NCI-H146 treated with DMSO at 0.1 percent for 48 hours (cell line): ENCODE measurements at regions not wholly inside any gene's neighbourhood (a gene's known extent, or its start where the extent isn't known, plus 50 kb on each side); places are given as distances from the start of the nearest gene placed in this dataset.

Source experiments
- DNase-seq: peaks from one replicate; lab custom pipeline; 2025; ENCODE audit not compliant: unreplicated experiment; lab: John Stamatoyannopoulos, UW

DNA sequence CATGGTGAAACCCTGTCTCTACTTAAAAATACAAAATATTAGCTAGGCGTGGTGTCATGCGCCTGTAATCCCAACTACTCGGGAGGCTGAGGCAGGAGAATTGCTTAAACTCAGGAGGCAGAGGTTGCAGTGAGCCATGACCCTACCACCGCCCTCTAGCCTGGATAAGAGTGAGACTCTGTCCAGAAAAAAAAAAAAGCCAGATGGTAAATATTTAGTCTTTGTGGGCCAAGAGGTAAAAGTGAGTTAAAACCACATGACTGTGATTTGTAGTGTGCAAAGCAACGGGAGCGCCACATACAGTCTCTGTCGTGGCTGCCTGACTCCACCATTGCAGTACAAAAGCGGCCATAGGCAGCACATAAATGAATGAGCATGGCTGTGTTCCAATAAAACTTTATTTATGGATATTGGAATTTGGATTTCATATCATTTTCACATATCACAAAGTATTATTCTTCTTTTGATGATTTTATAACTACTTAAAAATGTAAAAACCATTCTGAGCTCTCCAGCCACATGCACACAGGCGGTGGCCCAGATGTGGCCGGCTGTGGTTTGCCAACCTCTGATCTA is 51.8 kb upstream of the CASZ1 start:
- no peak for DNase-seq

DNA sequence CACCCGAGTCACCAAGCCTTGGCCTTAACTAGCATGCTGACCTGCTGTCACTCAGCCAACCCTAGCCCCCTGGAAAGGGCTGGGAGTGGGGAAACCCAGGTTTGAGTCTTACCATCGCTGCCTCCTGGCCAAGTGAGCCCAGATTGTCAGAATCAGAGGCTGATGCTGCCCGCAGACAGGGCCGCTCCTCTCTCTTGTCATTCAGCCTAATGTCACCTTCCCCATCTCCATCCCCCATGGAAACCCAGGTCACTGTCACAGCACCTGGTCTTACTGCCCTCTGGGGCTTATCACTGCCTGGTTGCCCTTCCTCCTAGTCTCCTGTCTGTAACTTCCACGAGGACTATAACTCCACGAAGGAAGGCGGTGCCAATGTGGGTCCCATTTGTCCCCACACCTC is 53.6 kb upstream of the CASZ1 start:
- no peak for DNase-seq

DNA sequence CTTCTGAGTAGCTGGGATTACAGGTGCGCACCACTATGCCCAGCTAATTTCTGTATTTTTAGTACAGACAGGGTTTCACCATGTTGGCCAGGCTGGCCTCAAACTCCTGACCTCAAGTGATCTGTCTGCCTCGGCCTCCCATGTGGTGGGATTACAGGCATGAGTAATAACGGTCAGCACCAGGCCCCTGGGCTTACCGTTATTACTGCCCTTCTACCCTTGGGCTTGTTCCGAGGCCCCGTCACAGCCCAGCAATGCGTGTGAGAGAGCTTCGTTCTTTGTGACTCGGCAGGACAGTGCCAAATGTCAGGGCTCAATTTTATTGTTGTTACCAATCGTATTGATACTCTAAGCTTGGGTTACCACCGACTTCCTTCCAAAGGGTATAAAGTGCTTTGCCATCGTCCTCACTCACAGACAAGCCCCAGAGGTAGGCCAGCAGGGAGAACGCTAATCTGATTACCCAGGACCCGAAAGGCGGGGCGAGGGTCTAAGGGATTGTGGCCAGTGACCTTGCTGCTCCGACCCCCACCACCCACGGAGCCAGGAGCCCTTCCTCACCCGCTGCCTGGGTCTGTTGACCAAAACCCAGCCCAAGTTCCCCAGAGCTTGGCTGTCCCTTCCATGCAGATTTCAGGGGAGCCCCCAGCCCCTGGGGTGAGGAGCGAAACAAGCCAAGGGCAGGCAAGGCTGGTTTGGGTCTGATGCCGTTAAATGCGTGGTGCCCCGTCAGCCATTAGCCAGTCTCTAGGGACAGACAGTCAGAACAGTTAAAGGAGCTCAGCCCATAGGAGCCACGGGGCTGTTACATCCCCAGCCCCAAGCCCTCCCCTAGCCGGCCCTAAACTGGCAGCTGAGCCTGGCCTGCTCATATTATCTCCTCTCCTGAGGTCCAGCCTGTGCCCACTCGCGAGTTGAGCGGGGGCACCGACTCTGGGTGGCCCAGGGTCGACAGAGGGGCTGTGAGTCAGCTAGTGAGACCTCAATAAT is 54.9 kb upstream of the CASZ1 start:
- no peak for DNase-seq

DNA sequence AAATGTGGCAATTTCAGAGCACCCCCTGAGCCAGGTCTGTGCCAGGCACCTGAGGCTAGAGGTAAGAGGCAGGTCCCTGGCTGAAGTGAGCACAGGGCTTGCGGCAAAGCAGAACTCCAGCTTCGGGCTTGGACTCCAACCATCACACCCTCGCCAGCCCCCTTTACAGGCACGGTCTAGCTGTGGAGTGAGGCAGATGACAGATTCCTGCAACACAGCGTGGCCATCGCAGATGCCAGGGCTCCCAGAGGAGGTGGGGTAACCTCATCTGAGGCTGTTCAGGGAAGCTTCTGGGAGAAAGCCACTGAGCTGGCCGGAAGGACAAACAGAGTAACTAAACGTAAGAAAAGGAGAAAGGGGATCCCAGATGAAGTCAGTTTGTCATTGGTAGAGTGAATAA is 55.6 kb upstream of the CASZ1 start:
- no peak for DNase-seq

DNA sequence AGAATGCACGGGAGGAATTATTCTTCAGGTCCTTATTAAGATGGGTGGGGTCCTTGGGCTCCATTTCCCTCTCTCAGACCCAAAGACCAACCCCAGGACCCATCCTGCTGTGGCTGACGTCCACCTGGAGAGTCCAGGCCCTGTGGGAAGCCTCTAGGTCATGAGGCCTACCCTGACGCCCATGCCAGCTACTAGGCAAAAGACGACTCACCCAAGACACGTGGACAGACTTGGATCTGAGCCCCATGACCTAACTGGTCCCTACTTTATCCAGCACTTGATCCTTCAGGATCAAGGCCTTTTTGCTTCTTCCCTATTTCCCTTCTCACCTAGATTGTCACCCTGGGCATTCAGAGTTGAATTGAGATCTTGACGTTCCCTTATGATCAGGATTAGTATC is 56.0 kb upstream of the CASZ1 start:
- no peak for DNase-seq

DNA sequence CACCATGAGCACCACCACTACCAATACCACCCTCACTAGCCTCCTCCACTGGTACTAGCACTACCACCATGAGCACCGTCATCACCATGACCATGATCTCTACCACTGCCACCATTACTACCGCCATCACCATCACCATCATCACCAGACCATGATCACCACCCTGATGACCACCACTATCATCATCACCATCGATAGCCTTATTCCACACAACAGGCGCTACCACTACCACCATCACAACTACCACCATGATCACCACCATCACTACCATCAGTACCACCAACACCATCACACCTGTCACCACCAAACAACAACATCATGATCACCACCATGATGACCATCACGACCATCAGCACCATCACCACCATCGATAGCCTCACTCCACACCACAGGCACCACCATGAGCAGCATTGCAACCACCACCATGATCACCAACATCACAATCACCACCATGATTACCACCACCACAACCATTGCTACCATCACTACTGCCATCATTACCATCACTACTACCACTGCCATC is 56.6 kb upstream of the CASZ1 start:
- no peak for DNase-seq

DNA sequence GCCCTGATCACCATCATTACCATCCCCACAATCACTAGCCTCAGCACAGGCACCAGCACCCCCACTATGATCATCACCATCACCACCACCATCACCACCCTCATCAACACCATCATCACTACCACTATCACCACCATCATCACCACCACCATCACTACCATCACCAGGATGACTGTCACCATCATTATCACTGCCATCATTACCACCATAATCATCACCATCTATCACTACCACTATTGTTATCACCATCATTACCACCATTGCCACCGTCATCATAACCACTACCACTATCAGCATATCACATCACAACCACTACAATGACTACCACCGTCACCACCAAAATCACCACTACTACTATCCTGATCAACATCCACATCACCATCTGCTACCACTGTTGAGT is 57.3 kb upstream of the CASZ1 start:
- DNase-seq, result no peak

DNA sequence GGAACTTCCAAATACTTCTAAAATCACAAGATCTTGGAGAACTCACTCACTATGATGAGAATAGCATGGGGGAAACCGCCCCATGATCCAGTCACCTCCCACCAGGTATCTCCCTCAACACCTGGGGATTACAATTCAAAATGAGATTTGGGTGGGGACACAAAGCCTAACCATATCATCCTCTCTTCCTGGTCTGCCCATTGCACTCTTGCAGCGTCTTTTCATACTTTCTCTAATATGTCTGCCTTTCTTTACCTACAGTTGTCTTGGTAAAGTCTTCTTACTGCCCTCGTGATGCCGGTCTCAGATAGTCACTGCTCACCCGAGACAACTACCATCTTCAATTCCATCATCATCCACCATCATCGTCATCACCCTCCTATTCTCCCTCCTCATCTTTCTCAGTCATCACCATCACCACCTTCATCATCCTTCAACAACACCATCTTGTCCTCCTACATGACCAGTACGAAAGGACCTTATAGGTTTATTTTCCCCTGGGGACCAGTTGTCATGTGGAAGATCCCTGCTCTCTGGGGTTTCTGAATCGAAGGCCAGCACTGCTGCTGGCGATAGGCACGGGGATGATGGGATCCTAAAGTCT is 58.5 kb upstream of the CASZ1 start:
- DNase-seq, result no peak

DNA sequence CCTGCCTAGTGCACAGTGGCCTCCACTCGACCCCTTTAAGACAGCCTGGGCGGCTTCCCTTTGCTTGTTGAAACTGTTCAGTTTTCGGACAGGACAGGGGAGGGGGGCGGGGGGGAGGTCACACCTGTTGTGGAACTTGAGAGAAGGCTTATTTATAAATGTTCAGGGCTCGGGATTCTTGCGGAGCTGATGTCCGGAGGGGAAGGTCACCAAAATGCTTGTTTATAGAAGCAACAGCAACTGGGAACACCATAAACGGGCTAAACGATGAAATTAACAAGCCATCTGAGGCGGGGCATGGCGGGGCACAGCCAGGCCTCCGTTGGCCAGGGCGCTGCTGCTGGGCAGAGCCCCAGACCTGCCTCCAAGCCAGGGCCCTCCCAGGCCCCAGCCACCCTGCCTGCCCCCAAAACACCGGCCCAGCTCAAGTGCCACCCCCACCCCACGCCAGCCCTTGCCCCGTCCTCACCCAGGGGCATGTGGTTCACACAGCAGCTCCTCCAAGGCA is 59.8 kb upstream of the CASZ1 start:
- DNase-seq, result no peak

DNA sequence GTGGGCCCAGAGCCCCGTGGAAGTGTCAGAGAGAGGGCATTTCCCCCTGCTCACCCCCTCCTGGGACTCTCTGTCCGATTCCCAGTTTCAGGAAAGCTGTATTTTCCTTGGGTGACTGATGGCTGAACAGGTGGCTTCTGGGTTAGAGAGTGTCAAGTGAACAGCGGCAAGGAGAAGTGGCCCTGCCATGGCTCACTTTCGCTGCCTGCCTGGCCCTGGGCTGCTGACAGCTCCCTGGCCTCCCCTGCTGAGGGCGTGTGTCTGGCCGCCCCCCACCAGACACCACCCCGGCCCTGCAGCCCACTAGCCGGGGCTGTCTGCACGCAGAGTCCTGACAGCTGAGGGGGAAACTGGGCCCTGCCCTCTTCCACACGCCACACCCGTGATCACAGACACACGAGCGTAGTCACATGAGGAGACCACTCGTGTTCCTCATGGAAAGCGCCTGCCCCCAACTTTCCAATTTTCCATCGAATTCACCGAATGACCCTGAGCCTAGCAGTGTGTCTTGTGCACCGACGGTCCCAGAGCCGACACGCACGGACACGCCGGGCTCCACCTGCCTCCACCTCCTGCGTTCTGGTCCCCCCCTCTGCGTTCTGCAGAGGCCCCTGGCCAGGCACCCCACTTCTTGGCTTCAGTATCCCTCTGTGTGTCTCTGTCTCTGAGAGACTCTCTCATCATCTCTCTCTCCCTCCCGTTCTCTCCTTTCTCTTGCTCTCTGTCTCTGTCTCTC is 60.6 kb upstream of the CASZ1 start:
- DNase-seq, result no peak

DNA sequence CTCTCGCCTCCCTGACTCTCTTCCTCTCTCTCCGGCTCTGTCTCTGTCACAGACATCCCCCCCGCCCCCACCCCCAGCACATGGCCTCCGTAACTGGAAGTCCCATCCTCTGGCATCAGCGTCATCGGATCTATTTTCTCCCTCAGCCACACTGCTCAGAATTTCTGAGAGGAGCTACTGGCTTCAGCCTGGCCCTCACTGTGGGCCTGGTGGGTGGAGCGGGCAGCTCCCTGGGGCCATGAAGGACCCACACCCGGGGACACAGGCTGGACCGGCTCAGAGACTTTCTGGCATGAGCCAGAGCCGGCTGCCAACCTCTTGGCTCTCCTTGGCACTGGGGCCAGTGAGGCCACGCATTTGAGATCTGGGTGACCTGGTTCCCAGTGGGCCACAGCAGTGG is 61.2 kb upstream of the CASZ1 start:
- no peak for DNase-seq

DNA sequence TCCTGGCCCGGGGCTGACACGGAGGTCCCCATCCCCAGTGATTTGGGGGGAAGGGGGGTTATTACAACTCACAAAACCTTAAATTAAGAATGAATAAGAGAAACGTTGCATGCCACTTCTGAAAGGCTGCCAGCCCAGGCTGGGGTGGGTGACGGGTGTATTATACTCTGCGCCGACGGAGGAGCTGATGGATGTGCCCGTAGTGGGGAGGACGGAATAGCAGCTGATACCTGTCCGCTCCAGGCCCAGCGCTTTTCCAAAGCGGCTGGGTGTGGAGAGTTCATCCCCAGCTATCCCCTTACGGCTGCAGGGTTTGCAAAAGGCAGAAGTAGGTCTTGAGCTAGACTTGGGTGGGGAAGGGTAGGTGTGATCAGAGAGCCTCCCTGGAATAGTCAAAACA is 63.8 kb upstream of the CASZ1 start:
- no peak for DNase-seq

DNA sequence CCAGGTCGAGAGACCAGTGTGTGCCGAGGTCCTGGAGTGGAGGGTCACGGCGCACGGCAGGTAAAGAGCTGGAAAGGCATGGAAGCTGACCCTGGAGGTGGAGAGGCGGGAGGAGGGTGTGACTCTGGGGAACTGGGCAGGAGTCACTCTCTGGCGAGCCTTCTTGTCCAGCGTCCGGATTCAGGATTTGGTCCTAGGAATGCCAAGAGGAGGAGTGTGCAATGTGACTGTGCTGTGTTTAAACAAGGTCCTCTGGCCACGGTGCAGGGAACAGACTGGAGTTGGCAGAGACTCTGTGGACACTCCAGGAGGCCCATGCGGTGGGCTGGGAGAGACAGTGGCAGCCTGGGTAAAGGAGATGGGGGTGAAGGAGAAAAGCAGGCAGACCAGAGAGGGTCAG is 64.2 kb upstream of the CASZ1 start:
- DNase-seq, result no peak

DNA sequence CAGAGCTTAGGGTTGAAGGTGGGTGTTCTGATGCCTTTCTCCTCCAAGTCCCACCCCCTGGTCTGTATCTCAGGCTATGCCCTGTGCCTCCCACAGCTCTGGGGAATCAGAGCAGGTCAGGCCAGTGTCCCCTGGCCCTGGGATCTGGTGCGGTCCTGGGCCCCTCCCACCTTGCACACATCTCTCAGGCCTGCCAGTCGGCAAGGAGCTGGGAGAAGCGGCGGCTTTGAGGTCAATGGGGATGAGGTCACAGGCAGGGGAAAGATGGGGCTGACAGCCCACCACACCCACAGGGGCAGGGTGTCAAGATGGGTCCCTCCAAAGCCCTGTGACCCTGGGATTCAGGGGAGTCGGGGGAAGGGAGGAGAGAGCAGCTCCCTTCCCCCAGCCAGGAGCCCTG is 65.4 kb upstream of the CASZ1 start:
- DNase-seq, result no peak

DNA sequence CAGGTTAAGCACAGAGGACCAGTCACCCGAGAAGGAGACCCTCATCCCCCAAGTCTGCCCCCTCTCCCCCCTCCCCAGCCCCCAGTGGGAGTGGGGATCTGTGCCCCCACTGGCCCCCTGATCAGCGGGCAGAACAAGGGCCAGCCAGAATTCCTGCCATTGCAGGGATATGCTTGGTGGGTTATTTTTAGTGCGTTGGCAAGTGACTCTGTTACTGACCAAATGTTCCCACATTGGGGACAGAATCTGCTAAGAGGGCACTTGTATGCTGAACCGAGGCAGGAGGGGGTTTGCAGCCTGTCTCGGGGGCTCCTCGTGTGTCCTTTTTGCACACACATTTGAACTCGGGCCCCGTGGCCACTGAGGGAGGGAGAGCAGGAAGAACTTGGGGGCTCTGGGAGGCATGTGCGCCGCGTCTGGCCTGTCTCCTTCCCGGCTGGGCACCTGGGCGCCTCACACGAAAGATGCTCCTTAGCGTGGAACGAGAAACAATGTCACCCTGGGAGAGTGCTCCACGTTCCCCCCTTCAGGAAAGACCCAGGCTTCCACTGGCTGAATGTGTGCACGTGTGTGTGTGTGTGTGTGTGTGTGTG is 66.4 kb upstream of the CASZ1 start:
- no peak for DNase-seq

DNA sequence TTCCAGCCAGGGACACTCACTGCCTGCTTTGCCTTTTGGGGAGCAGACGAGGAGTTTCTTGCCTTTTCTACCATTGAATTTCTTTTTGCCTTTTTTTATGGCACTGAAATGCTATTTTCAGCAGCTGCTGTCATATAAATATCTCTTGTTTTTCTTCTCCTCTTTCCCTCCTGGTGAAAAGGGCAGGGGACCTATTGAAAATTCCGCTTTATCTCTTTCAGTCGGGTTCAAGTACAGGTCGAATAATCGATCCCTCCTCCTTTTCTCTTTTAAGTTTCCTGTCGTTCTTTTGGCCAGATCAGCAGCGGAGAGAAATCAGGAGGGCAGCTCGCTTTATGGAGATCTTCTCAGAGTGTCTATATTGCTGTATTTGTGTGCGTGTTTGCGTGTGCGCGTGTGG is 67.4 kb upstream of the CASZ1 start:
- DNase-seq, result no peak

DNA sequence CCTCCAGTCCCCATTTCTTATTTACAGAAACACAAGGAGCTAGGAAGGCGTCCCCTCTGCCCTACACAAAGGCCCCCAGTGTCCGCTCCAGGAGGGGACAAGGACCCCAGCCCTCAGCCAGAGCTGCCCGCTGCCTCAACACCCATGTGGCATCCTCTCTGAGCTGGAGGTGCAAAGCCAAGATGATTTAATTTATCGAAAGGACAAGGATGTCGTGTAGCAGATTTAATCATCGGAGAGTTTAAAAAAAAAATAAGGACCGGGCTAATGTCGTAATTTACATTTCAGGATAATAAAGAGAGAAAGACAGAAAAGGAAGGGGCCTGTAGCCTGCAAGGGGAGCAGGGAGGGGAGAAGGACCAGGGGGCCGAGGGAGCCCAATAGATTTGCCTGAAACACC is 68.3 kb upstream of the CASZ1 start:
- DNase-seq, result no peak

DNA sequence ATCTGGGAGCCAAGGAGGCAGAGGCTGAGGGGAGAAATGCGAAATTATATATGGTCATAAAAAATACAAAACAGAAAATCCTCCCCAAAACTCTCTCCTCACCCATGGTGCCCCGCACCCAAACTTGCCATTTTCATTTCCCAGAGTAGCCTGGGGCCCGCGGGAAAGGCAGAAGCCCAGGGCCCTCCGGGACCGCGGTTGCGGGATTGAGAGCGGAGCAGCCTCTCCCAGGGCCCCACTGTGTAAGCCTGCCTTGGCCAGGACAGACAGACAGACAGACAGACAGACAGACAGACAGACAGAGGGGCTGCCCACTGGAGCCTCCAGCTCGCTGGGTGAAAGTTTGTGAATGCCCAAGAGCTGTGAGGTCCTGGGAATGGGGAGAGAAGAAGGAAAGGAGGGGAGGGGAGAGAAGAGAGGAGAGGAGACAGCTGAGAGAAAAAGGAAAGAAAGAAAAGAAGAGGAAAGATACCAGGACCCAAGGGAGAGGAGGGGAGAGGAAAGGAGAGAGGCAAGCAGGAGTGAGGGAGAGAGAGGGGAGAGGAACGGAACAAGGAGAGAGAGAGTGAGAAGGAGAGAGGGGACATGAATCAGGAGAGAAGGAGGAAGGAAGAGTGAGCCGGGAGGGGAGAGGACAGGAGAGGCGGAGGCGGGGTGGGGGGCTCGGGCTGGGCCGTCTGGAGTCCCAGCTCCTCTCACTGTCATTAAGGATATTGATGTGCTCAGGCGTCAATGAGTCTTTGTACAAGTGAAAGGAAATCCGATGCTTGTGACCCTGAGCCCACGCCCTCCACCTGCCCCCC is 69.3 kb upstream of the CASZ1 start:
- no peak for DNase-seq

DNA sequence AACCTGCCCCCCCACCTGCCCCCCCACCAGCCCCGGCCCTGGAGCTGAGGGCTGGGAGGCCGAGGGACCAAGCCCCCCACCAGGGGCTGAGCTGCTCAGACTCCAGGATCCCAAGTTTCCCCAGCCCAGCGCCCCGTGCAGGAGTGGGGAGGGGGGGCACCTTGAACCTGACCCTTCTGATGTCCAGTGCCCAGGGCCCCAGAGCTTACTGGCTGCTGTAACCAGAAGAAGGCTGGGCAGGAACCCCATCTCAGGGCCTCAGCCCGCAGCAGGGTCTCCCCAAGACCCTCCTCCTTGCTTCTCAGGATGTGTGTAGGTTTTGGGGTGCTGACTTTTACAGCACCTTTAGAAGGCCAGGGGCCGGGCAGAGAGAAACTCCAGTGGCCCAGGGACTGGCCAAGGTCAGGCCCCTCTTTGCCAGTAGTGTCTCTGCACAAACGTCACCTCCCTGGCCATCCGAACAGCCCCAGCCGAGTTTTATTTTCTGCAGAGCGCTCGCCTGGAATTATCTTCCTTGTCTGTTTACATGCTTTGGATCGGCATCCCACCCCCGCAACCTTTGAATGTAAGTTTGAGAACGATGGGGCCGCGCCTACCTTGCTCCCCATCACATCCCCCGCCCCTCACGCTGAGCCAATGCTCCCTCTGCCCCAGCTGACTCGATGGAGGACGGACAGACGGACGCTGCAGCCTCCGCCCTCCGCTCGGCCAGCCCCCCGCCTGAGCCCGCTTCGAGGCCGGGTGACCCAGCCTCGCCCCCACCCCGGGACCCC is 70.1 kb upstream of the CASZ1 start:
- no peak for DNase-seq
